Naive B cell (primary cell): ENCODE measurements at regions not wholly inside any gene's neighbourhood (a gene's known extent, or its start where the extent isn't known, plus 50 kb on each side); places are given as distances from the start of the nearest gene placed in this dataset.

Source experiments
- ATAC-seq, 2 donors: fragments of 150-1000 bp; cut with Tn5 transposase; 2 replicates each; pipeline ENCODE4 v1.10.0; 2021; ENCODE audit warnings: low read depth in 2 of 2, mild to moderate bottlenecking in 2 of 2, moderate library complexity in 2 of 2
- DNase-seq: peaks from one replicate; pipeline ENCODE4 v3.0.0; 2022
- H3K27ac Mint-ChIP-seq, 6 donors: one replicate each; pipeline ENCODE4 v1.8.0; 2020 to 2022; ENCODE audit warnings: mild to moderate bottlenecking in 6 of 6, mixed read lengths in 6 of 6, moderate library complexity in 5 of 6, inconsistent platforms in 2 of 6
- H3K27me3 Mint-ChIP-seq, 3 donors: one replicate each; pipeline ENCODE4 v1.8.0; 2021 to 2022; ENCODE audit warnings: mixed read lengths in 3 of 3, mild to moderate bottlenecking in 1 of 3
- H3K36me3 Mint-ChIP-seq, 2 donors: one replicate each; pipeline ENCODE4 v1.8.0; 2020 to 2022; ENCODE audit warnings: mixed read lengths in 2 of 2, inconsistent platforms in 1 of 2, mild to moderate bottlenecking in 1 of 2
- H3K4me1 Mint-ChIP-seq, 3 donors: one replicate each; pipeline ENCODE4 v1.8.0; 2020 to 2022; ENCODE audit warnings: mixed read lengths in 3 of 3, inconsistent platforms in 1 of 3, mild to moderate bottlenecking in 1 of 3, moderate library complexity in 1 of 3
- H3K4me3 Mint-ChIP-seq, 8 donors: one replicate each; pipeline ENCODE4 v1.8.0; 2020 to 2022; ENCODE audit warnings: mild to moderate bottlenecking in 8 of 8, mixed read lengths in 8 of 8, moderate library complexity in 8 of 8, inconsistent platforms in 2 of 8
- H3K9me3 Mint-ChIP-seq, 7 donors: one replicate each; pipeline ENCODE4 v1.8.0; 2020 to 2022; ENCODE audit warnings: mixed read lengths in 7 of 7, mild to moderate bottlenecking in 5 of 7, inconsistent platforms in 2 of 7, moderate library complexity in 1 of 7

GRCh38 chr21:16159971-16160350, 430.2 kb downstream of the USP25 start:
- Mint-ChIP-seq H3K27me3 (no peaks in the 10 kb centered on the region), H3K4me1 (no peaks in the 10 kb centered on the region), H3K4me3 (no peak overlapping the region), H3K9me3 (peaks cover 0 to 5% (median 0%) of the 10 kb centered on the region in 7 donors), H3K27ac (no peak overlapping the region), H3K36me3 (no peaks in the 10 kb centered on the region)
- no peak for ATAC-seq
- DNase-seq, result no peak

GRCh38 chr21:16162953-16163352, 433.2 kb downstream of the USP25 start:
- ATAC-seq (no peak), DNase-seq (no peak)
- no peak overlapping the region for H3K27ac Mint-ChIP-seq
- H3K9me3 Mint-ChIP-seq, result peaks cover 0 to 5% (median 0%) of the 10 kb centered on the region in 7 donors
- H3K27me3 Mint-ChIP-seq, result no peaks in the 10 kb centered on the region
- H3K4me3 Mint-ChIP-seq, result no peak overlapping the region
- no peaks in the 10 kb centered on the region for H3K36me3 Mint-ChIP-seq
- H3K4me1 Mint-ChIP-seq, result no peaks in the 10 kb centered on the region

GRCh38 chr21:16169102-16169511, 439.3 kb downstream of the USP25 start:
- DNase-seq, result no peak
- H3K27ac Mint-ChIP-seq, result no peak overlapping the region
- H3K4me3 Mint-ChIP-seq, result no peak overlapping the region
- no peak for ATAC-seq
- no peaks in the 10 kb centered on the region for H3K36me3 Mint-ChIP-seq
- H3K4me1 Mint-ChIP-seq, result no peaks in the 10 kb centered on the region
- H3K9me3 Mint-ChIP-seq, result peaks cover 0 to 4% (median 0%) of the 10 kb centered on the region in 7 donors
- H3K27me3 Mint-ChIP-seq, result no peaks in the 10 kb centered on the region

- ATAC-seq (no peak), DNase-seq (no peak)
- H3K36me3 Mint-ChIP-seq, result no peaks in the 10 kb centered on the region
- H3K27ac Mint-ChIP-seq, result no peak overlapping the region
- no peaks in the 10 kb centered on the region for H3K4me1 Mint-ChIP-seq
- H3K27me3 Mint-ChIP-seq, result no peaks in the 10 kb centered on the region
- peaks cover 0 to 4% (median 0%) of the 10 kb centered on the region in 7 donors for H3K9me3 Mint-ChIP-seq
- H3K4me3 Mint-ChIP-seq, result no peak overlapping the region
Observed at GRCh38 chr21:16169779-16170178, 440.0 kb downstream of the USP25 start.

- H3K27me3 Mint-ChIP-seq, result no peaks in the 10 kb centered on the region
- ATAC-seq, result no peak
- no peak overlapping the region for H3K4me3 Mint-ChIP-seq
Observed at GRCh38 chr21:16176570-16176969, 446.8 kb downstream of the USP25 start.

GRCh38 chr21:16177532-16177931, 447.8 kb downstream of the USP25 start:
- no peaks in the 10 kb centered on the region for H3K4me1 Mint-ChIP-seq
- H3K27me3 Mint-ChIP-seq, result no peaks in the 10 kb centered on the region
- no peaks in the 10 kb centered on the region for H3K9me3 Mint-ChIP-seq
- no peak overlapping the region for H3K4me3 Mint-ChIP-seq
- no peak for DNase-seq
- H3K27ac Mint-ChIP-seq, result no peak overlapping the region
- ATAC-seq, result no peak
- H3K36me3 Mint-ChIP-seq, result no peaks in the 10 kb centered on the region

More at GRCh38 chr21:16176570-16176969, 446.8 kb downstream of the USP25 start:
- Mint-ChIP-seq H3K27ac (no peak overlapping the region), H3K36me3 (no peaks in the 10 kb centered on the region), H3K9me3 (peaks cover 0 to 4% (median 0%) of the 10 kb centered on the region in 7 donors), H3K4me1 (no peaks in the 10 kb centered on the region)
- DNase-seq, result no peak

- no peaks in the 10 kb centered on the region for H3K9me3 Mint-ChIP-seq
- no peak overlapping the region for H3K4me3 Mint-ChIP-seq
- H3K27ac Mint-ChIP-seq, result peak overlapping the region in 1 of 6 donors; percentile 37
- DNase-seq, result no peak
- no peaks in the 10 kb centered on the region for H3K36me3 Mint-ChIP-seq
- H3K27me3 Mint-ChIP-seq, result no peaks in the 10 kb centered on the region
- H3K4me1 Mint-ChIP-seq, result no peaks in the 10 kb centered on the region
- no peak for ATAC-seq
Observed at GRCh38 chr21:16179773-16180172, 450.0 kb downstream of the USP25 start.

GRCh38 chr21:16180614-16181013, 450.8 kb downstream of the USP25 start:
- ATAC-seq, result no peak
- H3K36me3 Mint-ChIP-seq, result no peaks in the 10 kb centered on the region
- H3K4me3 Mint-ChIP-seq, result no peak overlapping the region
- H3K27ac Mint-ChIP-seq, result no peak overlapping the region
- no peaks in the 10 kb centered on the region for H3K9me3 Mint-ChIP-seq
- no peak for DNase-seq
- no peaks in the 10 kb centered on the region for H3K27me3 Mint-ChIP-seq
- no peaks in the 10 kb centered on the region for H3K4me1 Mint-ChIP-seq

- Mint-ChIP-seq H3K27me3 (no peaks in the 10 kb centered on the region), H3K36me3 (no peaks in the 10 kb centered on the region), H3K27ac (no peak overlapping the region), H3K4me3 (no peak overlapping the region), H3K4me1 (no peaks in the 10 kb centered on the region), H3K9me3 (no peaks in the 10 kb centered on the region)
- DNase-seq (no peak), ATAC-seq (no peak)
Observed at GRCh38 chr21:16181018-16181417, 451.2 kb downstream of the USP25 start.

GRCh38 chr21:16185766-16186165, 456.0 kb downstream of the USP25 start:
- no peak overlapping the region for H3K4me3 Mint-ChIP-seq
- H3K27me3 Mint-ChIP-seq, result no peaks in the 10 kb centered on the region

GRCh38 chr21:16186742-16187141, 457.0 kb downstream of the USP25 start:
- peaks cover 0 to 6% (median 2%) of the 10 kb centered on the region in 7 donors for H3K9me3 Mint-ChIP-seq
- H3K4me1 Mint-ChIP-seq, result no peaks in the 10 kb centered on the region
- DNase-seq, result no peak
- no peak for ATAC-seq
- no peaks in the 10 kb centered on the region for H3K36me3 Mint-ChIP-seq
- no peak overlapping the region for H3K4me3 Mint-ChIP-seq
- H3K27ac Mint-ChIP-seq, result peak overlapping the region in 1 of 6 donors; percentile 17
- no peaks in the 10 kb centered on the region for H3K27me3 Mint-ChIP-seq

More at GRCh38 chr21:16185766-16186165, 456.0 kb downstream of the USP25 start:
- H3K36me3 Mint-ChIP-seq, result no peaks in the 10 kb centered on the region
- no peaks in the 10 kb centered on the region for H3K4me1 Mint-ChIP-seq
- ATAC-seq (no peak), DNase-seq (no peak)
- H3K27ac Mint-ChIP-seq, result no peak overlapping the region
- H3K9me3 Mint-ChIP-seq, result peaks cover 0 to 6% (median 2%) of the 10 kb centered on the region in 7 donors

- ATAC-seq (no peak), DNase-seq (no peak)
- Mint-ChIP-seq H3K9me3 (peaks cover 0 to 6% (median 2%) of the 10 kb centered on the region in 7 donors), H3K36me3 (no peaks in the 10 kb centered on the region), H3K4me3 (no peak overlapping the region), H3K27ac (no peak overlapping the region), H3K27me3 (no peaks in the 10 kb centered on the region), H3K4me1 (no peaks in the 10 kb centered on the region)
Observed at GRCh38 chr21:16187603-16188301, 458.0 kb downstream of the USP25 start.

GRCh38 chr21:16192902-16193301, 463.1 kb downstream of the USP25 start:
- H3K27me3 Mint-ChIP-seq, result no peaks in the 10 kb centered on the region
- H3K27ac Mint-ChIP-seq, result no peak overlapping the region
- peaks cover 0 to 6% (median 2%) of the 10 kb centered on the region in 7 donors for H3K9me3 Mint-ChIP-seq
- H3K36me3 Mint-ChIP-seq, result no peaks in the 10 kb centered on the region
- ATAC-seq (no peak), DNase-seq (no peak)
- no peak overlapping the region for H3K4me3 Mint-ChIP-seq
- peaks cover 7 to 20% (median 16%) of the 10 kb centered on the region in 3 donors for H3K4me1 Mint-ChIP-seq

GRCh38 chr21:16193496-16194094, 463.8 kb downstream of the USP25 start:
- Mint-ChIP-seq H3K4me1 (peaks cover 7 to 20% (median 16%) of the 10 kb centered on the region in 3 donors), H3K36me3 (no peaks in the 10 kb centered on the region), H3K9me3 (peaks cover 0 to 6% (median 2%) of the 10 kb centered on the region in 7 donors), H3K4me3 (peak overlapping the region in 2 of 8 donors; percentile 26 to 42), H3K27ac (no peak overlapping the region), H3K27me3 (peaks cover 0 to 6% (median 0%) of the 10 kb centered on the region in 3 donors)
- no peak for ATAC-seq
- DNase-seq, result no peak
